Nephron progenitor cell (in vitro differentiated cells): ENCODE measurements at regions not wholly inside any gene's neighbourhood (a gene's known extent, or its start where the extent isn't known, plus 50 kb on each side); places are given as distances from the start of the nearest gene placed in this dataset.

ENCODE experiments used
- DNase-seq: peaks from one replicate; pipeline ENCODE4 v3.0.0; 2021
- H3K27ac Mint-ChIP-seq: 2 replicates; pipeline ENCODE4 v1.8.0; 2021; ENCODE audit warnings: mild to moderate bottlenecking, moderate library complexity, mixed read lengths
- H3K27me3 Mint-ChIP-seq: 2 replicates; pipeline ENCODE4 v1.8.0; 2021; ENCODE audit warnings: mild to moderate bottlenecking, low read depth, mixed read lengths; ENCODE audit not compliant: poor library complexity
- H3K36me3 Mint-ChIP-seq: 2 replicates; pipeline ENCODE4 v1.8.0; 2021; ENCODE audit warnings: low read depth, mixed read lengths
- H3K4me1 Mint-ChIP-seq: 2 replicates; pipeline ENCODE4 v1.8.0; 2021; ENCODE audit warnings: mixed read lengths
- H3K4me3 Mint-ChIP-seq: 2 replicates; pipeline ENCODE4 v1.8.0; 2021; ENCODE audit warnings: mild to moderate bottlenecking, moderate library complexity, mixed read lengths
- H3K9me3 Mint-ChIP-seq: 2 replicates; pipeline ENCODE4 v1.8.0; 2021; ENCODE audit warnings: mild to moderate bottlenecking, moderate library complexity, mixed read lengths
- TF ChIP-seq, protein P1 (sequence below): fragments of 200-600 bp; sonication (generic); IDR thresholded peaks from 2 replicates; pipeline ENCODE4 v1.5.0; 2021; ENCODE audit warnings: antibody characterized with exemption

DNA sequence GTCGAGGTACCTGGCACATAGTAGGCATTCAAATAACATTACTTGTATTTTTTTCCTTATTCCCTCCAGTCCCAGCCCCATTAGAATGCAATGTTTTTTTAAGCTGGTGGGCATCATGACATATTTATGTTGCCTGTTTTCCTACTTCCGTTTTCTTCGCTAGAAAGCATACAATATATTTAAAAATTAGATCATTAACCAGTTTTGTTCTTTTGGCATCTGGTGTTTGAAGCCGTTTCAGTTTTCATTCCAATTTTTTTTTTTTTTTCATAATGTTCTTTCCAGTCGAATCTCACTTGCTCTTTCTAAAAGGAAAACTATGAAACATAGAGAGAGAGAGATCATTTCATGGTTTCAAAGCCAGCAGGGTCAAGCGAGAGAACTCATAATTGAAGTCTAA lies 228.3 kb upstream of the C9orf72 start:
- TF ChIP-seq, protein P1, sequence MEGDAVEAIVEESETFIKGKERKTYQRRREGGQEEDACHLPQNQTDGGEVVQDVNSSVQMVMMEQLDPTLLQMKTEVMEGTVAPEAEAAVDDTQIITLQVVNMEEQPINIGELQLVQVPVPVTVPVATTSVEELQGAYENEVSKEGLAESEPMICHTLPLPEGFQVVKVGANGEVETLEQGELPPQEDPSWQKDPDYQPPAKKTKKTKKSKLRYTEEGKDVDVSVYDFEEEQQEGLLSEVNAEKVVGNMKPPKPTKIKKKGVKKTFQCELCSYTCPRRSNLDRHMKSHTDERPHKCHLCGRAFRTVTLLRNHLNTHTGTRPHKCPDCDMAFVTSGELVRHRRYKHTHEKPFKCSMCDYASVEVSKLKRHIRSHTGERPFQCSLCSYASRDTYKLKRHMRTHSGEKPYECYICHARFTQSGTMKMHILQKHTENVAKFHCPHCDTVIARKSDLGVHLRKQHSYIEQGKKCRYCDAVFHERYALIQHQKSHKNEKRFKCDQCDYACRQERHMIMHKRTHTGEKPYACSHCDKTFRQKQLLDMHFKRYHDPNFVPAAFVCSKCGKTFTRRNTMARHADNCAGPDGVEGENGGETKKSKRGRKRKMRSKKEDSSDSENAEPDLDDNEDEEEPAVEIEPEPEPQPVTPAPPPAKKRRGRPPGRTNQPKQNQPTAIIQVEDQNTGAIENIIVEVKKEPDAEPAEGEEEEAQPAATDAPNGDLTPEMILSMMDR: no peak
- H3K27me3 Mint-ChIP-seq: no peaks in the 10 kb centered on the region
- no peak for DNase-seq

DNA sequence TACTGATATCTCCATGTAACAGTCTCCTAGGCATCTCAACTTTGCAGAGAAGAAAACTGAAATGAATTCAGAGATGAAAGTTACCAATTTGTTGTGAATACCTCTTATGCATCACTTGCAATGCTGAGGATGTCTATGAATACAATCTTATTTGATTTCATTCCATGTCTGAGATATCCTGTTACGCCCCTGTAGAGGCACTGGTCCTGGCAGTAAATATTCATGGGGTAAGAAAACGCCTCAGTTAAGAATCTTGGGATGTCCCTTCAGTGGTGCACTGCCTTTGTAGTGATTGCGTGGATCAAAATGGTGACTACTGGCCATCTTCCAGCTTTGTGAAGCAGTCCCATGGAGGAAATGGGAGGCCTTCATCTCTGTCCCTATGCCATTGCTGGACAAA lies 229.1 kb upstream of the C9orf72 start:
- H3K4me3 Mint-ChIP-seq: no peak overlapping the region
- H3K27me3 Mint-ChIP-seq: no peaks in the 10 kb centered on the region
- DNase-seq: no peak
- H3K4me1 Mint-ChIP-seq: peaks cover 5% of the 10 kb centered on the region
- TF ChIP-seq, protein P1: no peak
- no peak overlapping the region for H3K27ac Mint-ChIP-seq
- H3K36me3 Mint-ChIP-seq: no peaks in the 10 kb centered on the region
- no peaks in the 10 kb centered on the region for H3K9me3 Mint-ChIP-seq

More for the DNA sequence above, 228.3 kb upstream of the C9orf72 start:
- H3K36me3 Mint-ChIP-seq: no peaks in the 10 kb centered on the region
- H3K4me1 Mint-ChIP-seq: peaks cover 5% of the 10 kb centered on the region
- H3K4me3 Mint-ChIP-seq: no peak overlapping the region
- H3K27ac Mint-ChIP-seq: no peak overlapping the region
- no peaks in the 10 kb centered on the region for H3K9me3 Mint-ChIP-seq

DNA sequence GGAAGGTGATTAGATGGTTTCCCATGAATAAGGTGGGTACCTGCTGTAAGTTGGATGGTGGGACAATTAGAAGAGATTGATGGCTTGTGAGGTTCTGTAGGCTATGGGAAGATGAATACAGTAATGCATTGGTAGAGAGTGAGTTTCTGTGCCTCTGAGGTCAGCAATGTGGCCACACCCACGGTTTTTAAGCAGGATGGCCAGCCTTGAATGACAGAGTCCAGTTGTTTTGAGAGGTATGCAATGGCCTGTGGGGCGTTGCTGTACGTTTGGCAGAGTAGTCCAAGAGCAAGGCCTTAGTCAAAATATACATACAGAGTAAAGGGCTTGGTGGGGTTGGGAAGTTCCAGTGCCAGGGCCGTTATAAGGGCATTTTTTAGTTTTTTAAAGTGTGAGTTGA lies 235.6 kb upstream of the C9orf72 start:
- H3K4me1 Mint-ChIP-seq: no peaks in the 10 kb centered on the region
- no peak overlapping the region for H3K27ac Mint-ChIP-seq
- peaks cover 3% of the 10 kb centered on the region for H3K9me3 Mint-ChIP-seq
- DNase-seq: no peak
- no peak overlapping the region for H3K4me3 Mint-ChIP-seq
- H3K36me3 Mint-ChIP-seq: no peaks in the 10 kb centered on the region
- H3K27me3 Mint-ChIP-seq: peaks cover 3% of the 10 kb centered on the region
- TF ChIP-seq, protein P1: no peak

DNA sequence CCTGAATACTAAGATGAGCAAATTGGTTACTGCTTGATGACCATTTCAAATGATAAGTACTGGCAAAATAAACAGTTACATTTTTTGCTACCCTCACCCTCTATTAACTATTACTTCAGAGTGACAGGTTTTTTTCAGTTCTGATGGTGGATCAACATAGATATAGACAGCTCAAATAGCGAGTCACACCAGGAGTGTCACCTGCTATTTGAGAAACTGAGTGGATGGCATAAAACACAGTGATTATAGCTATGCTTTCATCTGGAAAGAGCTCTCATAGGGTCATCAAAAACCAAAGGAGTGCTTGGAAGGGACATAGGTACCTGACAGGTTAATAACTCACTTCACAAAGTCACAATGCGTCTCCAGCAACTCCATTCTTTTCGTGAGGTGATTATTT lies 244.5 kb upstream of the C9orf72 start:
- H3K9me3 Mint-ChIP-seq: no peaks in the 10 kb centered on the region
- no peak overlapping the region for H3K27ac Mint-ChIP-seq
- TF ChIP-seq, protein P1: no peak

DNA sequence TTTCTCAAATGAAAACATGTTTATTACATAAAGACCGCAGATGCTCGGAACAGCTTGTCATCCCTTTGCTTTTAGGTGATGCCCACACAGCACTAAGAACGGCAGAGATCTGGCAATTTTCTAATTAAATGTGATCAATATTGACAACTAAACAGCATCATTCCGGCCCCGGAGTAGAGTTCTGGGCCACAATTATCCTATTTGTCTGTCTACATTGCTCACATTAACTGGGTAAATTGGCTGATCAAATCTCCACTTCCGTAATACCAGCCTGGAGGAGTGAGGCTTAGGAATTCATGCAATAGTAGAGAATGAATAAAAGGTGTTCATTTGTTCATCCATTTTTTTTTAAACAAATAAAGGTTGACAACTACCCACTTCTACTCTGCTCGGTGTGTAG lies 245.1 kb upstream of the C9orf72 start:
- Mint-ChIP-seq H3K27me3 (peaks cover 4% of the 10 kb centered on the region), H3K4me1 (peaks cover 11% of the 10 kb centered on the region), H3K9me3 (no peaks in the 10 kb centered on the region), H3K27ac (no peak overlapping the region), H3K4me3 (no peak overlapping the region), H3K36me3 (no peaks in the 10 kb centered on the region)
- no peak for DNase-seq
- TF ChIP-seq, protein P1: no peak

More for the DNA sequence above, 244.5 kb upstream of the C9orf72 start:
- Mint-ChIP-seq H3K4me3 (no peak overlapping the region), H3K36me3 (no peaks in the 10 kb centered on the region), H3K27me3 (peaks cover 5% of the 10 kb centered on the region), H3K4me1 (peaks cover 5% of the 10 kb centered on the region)
- DNase-seq: no peak

DNA sequence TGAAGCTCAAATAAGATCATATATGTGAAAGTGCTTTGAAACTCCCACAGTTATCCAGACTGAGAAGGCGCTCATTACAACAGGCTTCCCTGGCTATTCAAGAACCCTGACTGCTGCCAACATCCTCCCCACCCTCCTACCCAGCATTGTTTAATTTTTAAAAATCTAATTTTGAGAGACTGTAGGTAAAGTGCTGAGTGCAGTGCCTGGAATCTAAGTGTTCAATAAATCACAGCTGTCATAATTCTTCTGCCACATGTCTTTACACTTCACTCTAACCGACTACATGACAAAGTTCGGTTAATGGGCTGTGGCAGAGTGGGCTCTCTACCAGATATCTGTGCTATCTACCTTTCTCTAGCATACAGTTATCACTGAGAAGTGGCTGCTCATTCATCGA lies 255.6 kb upstream of the C9orf72 start:
- Mint-ChIP-seq H3K27me3 (peaks cover 3% of the 10 kb centered on the region), H3K4me3 (no peak overlapping the region), H3K27ac (peak overlapping the region; percentile 51), H3K9me3 (no peaks in the 10 kb centered on the region), H3K36me3 (no peaks in the 10 kb centered on the region), H3K4me1 (peaks cover 3% of the 10 kb centered on the region)
- DNase-seq: no peak
- TF ChIP-seq, protein P1: no peak
